Hepatocyte (in vitro differentiated cells): ENCODE measurements at regions not wholly inside any gene's neighbourhood (a gene's known extent, or its start where the extent isn't known, plus 50 kb on each side); places are given as distances from the start of the nearest gene placed in this dataset.

Experiments
- EZH2 ChIP-seq: fragments of 200-600 bp; sonication (generic); IDR thresholded peaks from 2 replicates; pipeline ENCODE4 v1.6.1; 2016; ENCODE audit warnings: antibody characterized with exemption, mild to moderate bottlenecking, borderline replicate concordance
- EZH2phosphoT487 ChIP-seq: fragments of 200-600 bp; sonication (generic); IDR thresholded peaks from one replicate; pipeline ENCODE4 v1.6.1; 2018; ENCODE audit warnings: antibody characterized with exemption, mild to moderate bottlenecking, low read depth, moderate library complexity; ENCODE audit not compliant: unreplicated experiment, severe bottlenecking
- TF ChIP-seq, protein P1 (sequence below): fragments of 200-600 bp; sonication (generic); IDR thresholded peaks from 2 replicates; pipeline ENCODE4 v1.5.1; 2016; ENCODE audit warnings: antibody characterized with exemption, mild to moderate bottlenecking; ENCODE audit not compliant: poor library complexity

DNA sequence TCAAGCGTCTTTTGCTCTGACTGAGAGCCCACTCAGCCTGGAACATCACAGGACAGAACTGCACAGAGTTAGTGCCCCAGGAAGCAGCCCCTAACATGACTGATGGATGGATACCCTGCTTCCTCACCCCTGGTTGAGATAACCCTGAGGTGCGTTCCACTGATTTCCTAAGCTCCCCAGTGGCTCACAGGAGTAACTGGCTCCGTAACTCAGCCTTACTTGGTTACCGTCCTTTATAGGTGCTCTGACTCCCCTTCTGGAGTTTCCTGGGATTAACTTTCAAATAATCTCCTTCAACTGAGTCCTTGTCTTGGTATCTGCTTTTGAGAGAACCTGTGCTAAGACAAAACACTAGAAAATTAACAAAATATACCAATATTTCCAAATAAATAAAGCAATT lies 449.5 kb downstream of the AGTPBP1 start:
- TF ChIP-seq, protein P1, sequence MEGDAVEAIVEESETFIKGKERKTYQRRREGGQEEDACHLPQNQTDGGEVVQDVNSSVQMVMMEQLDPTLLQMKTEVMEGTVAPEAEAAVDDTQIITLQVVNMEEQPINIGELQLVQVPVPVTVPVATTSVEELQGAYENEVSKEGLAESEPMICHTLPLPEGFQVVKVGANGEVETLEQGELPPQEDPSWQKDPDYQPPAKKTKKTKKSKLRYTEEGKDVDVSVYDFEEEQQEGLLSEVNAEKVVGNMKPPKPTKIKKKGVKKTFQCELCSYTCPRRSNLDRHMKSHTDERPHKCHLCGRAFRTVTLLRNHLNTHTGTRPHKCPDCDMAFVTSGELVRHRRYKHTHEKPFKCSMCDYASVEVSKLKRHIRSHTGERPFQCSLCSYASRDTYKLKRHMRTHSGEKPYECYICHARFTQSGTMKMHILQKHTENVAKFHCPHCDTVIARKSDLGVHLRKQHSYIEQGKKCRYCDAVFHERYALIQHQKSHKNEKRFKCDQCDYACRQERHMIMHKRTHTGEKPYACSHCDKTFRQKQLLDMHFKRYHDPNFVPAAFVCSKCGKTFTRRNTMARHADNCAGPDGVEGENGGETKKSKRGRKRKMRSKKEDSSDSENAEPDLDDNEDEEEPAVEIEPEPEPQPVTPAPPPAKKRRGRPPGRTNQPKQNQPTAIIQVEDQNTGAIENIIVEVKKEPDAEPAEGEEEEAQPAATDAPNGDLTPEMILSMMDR = no peak
- TF ChIP-seq EZH2phosphoT487 (no peak), EZH2 (no peak)
